Ishikawa (cell line): ENCODE measurements at regions not wholly inside any gene's neighbourhood (a gene's known extent, or its start where the extent isn't known, plus 50 kb on each side); places are given as distances from the start of the nearest gene placed in this dataset.

ENCODE experiments used
- CEBPB ChIP-seq: IDR thresholded peaks from 2 replicates; pipeline ENCODE4 v1.6.1; 2012
- CREB1 ChIP-seq: IDR thresholded peaks from 2 replicates; pipeline ENCODE4 v1.6.1; 2012; ENCODE audit warnings: low read depth
- EGR1 ChIP-seq: IDR thresholded peaks from 2 replicates; pipeline ENCODE4 v1.6.1; 2012
- EP300 ChIP-seq: IDR thresholded peaks from 2 replicates; pipeline ENCODE4 v1.6.1; 2012; ENCODE audit warnings: borderline replicate concordance
- FOXM1 ChIP-seq: IDR thresholded peaks from 2 replicates; pipeline ENCODE4 v1.6.1; 2012; ENCODE audit warnings: low read depth, borderline replicate concordance
- NFIC ChIP-seq: IDR thresholded peaks from 2 replicates; pipeline ENCODE4 v1.6.1; 2012
- RAD21 ChIP-seq: IDR thresholded peaks from 2 replicates; pipeline ENCODE4 v1.6.1; 2012; ENCODE audit warnings: low read depth
- REST ChIP-seq: IDR thresholded peaks from 2 replicates; pipeline ENCODE4 v1.6.1; 2012; ENCODE audit warnings: low read depth, mild to moderate bottlenecking
- TAF1 ChIP-seq: IDR thresholded peaks from 2 replicates; pipeline ENCODE4 v1.6.1; 2012; ENCODE audit warnings: low read depth, mild to moderate bottlenecking
- TCF12 ChIP-seq: IDR thresholded peaks from 2 replicates; pipeline ENCODE4 v1.6.1; 2012; ENCODE audit warnings: low read depth
- TEAD4 ChIP-seq: IDR thresholded peaks from 2 replicates; pipeline ENCODE4 v1.6.1; 2012
- USF1 ChIP-seq: IDR thresholded peaks from 2 replicates; pipeline ENCODE4 v1.6.1; 2012
- YY1 ChIP-seq: IDR thresholded peaks from 2 replicates; pipeline ENCODE4 v1.6.1; 2012; ENCODE audit warnings: low read depth
- ZBTB7A ChIP-seq: IDR thresholded peaks from 2 replicates; pipeline ENCODE4 v1.6.1; 2012; ENCODE audit warnings: low read depth
- TF ChIP-seq, protein P1 (sequence below): IDR thresholded peaks from 2 replicates; pipeline ENCODE4 v1.6.1; 2012

- TF ChIP-seq CEBPB, result no peak
- no peak for TF ChIP-seq REST
- TF ChIP-seq TCF12, result no peak
- TF ChIP-seq EP300, result no peak
- TF ChIP-seq TEAD4, result no peak
- no peak for TF ChIP-seq CREB1
- TF ChIP-seq NFIC, result no peak
These were observed 1343.1 kb upstream of the C9orf72 start for GRCh38 chr9:28916348-28916747.

GRCh38 chr9:28921857-28922500 lies 1348.7 kb upstream of the C9orf72 start:
- TF ChIP-seq TAF1 (no peak), CREB1 (no peak), EGR1 (no peak), ZBTB7A (no peak), CEBPB (no peak), TEAD4 (no peak), RAD21 (no peak), EP300 (no peak), NFIC (no peak), USF1 (no peak), REST (no peak), TCF12 (no peak), FOXM1 (no peak)
- TF ChIP-seq, protein P1, sequence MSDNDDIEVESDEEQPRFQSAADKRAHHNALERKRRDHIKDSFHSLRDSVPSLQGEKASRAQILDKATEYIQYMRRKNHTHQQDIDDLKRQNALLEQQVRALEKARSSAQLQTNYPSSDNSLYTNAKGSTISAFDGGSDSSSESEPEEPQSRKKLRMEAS, result no peak

DNA sequence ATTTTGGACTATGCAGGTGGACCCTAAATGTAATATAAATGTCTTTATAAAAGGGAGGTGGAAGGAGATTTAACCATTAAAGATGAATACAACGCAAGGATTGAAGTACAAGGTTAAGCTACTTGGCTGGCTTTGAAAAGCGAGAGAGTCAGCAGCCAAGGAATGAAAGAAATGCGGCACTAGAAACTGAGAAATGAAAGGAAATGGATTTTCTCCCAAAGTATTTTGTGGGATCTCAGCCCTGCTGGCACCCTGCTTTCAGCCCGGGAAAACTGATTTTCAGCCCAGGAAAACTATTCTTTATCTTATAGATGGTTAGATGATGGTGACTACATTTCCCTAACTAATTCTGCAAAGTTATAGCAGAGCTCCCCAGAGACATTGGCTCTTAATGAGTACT lies 1349.6 kb upstream of the C9orf72 start:
- no peak for TF ChIP-seq NFIC
- no peak for TF ChIP-seq YY1
- TF ChIP-seq EP300, result no peak
- no peak for TF ChIP-seq CEBPB
- TF ChIP-seq RAD21, result no peak
- TF ChIP-seq FOXM1, result no peak
- TF ChIP-seq TEAD4, result no peak
- TF ChIP-seq REST, result no peak

DNA sequence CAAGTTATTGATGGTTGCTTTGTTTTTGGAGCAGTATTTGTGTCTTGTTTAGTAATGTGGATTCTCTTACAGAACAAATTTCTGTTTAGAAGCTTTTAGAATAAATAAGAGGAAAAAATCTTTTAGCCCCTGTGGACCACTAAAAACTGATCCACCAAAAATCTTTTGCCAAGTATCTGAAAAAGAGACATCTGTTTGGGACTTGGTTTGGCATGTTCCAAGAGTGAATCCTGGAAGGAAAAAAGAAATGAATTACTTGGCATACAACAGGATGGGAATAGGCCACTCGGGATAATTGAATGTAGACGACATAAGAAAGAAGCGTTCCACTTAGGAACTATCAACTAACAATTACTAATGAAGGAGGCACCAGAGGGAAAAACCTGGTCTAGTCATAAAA lies 1350.1 kb upstream of the C9orf72 start:
- TF ChIP-seq FOXM1, result no peak
- no peak for TF ChIP-seq CEBPB

DNA sequence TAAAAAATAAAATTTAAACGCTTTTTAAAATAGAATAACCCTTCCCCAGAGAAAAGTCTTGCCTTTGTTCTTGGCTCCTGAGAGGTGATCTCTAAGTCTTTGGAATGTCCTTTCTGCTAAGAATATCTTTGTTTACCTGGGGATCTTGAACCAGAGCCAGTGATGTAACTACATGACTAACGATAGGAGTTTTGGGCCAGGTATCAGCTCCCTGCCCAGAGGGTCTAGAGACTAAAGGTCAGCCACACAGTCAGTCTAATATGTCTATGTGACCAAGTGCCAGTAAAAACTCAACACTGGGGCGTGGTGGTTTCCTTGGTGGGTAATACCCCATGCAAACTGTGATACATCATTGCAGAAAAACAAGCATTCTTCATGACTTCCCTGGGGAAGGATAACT lies 1351.9 kb upstream of the C9orf72 start:
- TF ChIP-seq EGR1 (no peak), TCF12 (no peak), CEBPB (no peak), TEAD4 (no peak), REST (no peak)
- TF ChIP-seq, protein P1, result no peak
